GM12878 (cell line): ENCODE measurements at regions not wholly inside any gene's neighbourhood (a gene's known extent, or its start where the extent isn't known, plus 50 kb on each side); places are given as distances from the start of the nearest gene placed in this dataset.

Source experiments
- ATAC-seq: fragments of 200-7000 bp; cut with Tn5 transposase; 3 replicates; pipeline ENCODE4 v1.9.1; 2020; ENCODE audit warnings: mild to moderate bottlenecking, moderate library complexity
- BruUV-seq: library from RNA; stranded (reverse); fragments of 400-500 nt; replicated peaks from 2 replicates; lab custom pipeline; 2021; lab: Mats Ljungman, UMichigan
- CTCF ChIA-PET: fragments of 300-600 bp; sonication (Branson Sonifier 250); formaldehyde crosslinking; extraction: SDS; loops from one replicate; lab custom pipeline; 2021; ENCODE audit warnings: inconsistent platforms; lab: Yijun Ruan, JAX
- POLR2A ChIA-PET: fragments of 350-600 bp; formaldehyde crosslinking; extraction: SDS; loops from one replicate; lab custom pipeline; 2021; ENCODE audit warnings: inconsistent platforms; lab: Charles Lee
- RAD21 ChIA-PET: fragments of 300-600 bp; sonication (Branson Sonifier 250); formaldehyde crosslinking; loops from one replicate; lab custom pipeline; 2023; ENCODE audit warnings: antibody characterized with exemption; ENCODE audit not compliant: unreplicated experiment; lab: Charles Lee
- SMC1A ChIA-PET: fragments of 300-600 bp; sonication (Branson Sonifier 250); formaldehyde crosslinking; loops from one replicate; lab custom pipeline; 2023; ENCODE audit not compliant: unreplicated experiment, uncharacterized antibody; lab: Charles Lee
- DNase-seq: peaks from one replicate; pipeline ENCODE4 v3.0.0-alpha.2; 2011; ENCODE audit warnings: low read depth, low spot score
- FAIRE-seq: peaks from 3 replicates; lab custom pipeline; 2011; peaks lifted over from hg19 to GRCh38; lab: Jason Lieb, UNC
- H2AFZ ChIP-seq: 2 replicates; pipeline ENCODE4 v1.6.0; 2011; ENCODE audit warnings: low read depth, low read length, control low read depth; ENCODE audit not compliant: control insufficient read depth
- H3K27ac ChIP-seq: 2 replicates; pipeline ENCODE4 v1.5.1; 2011; ENCODE audit warnings: control low read depth; ENCODE audit not compliant: control insufficient read depth, insufficient read depth
- H3K27me3 ChIP-seq, 2 experiments: replicated peaks in 1 of 2; 2 replicates each; pipeline versions ENCODE4 v1.6.0 to v1.6.1; 2011; ENCODE audit warnings: low read length in 1 of 2; ENCODE audit not compliant: control insufficient read depth in 2 of 2, insufficient read depth in 2 of 2
- H3K36me3 ChIP-seq, 2 experiments: 2 replicates each; pipeline ENCODE4 v1.5.1; 2011; ENCODE audit warnings: low read length in 1 of 2; ENCODE audit not compliant: control insufficient read depth in 2 of 2, insufficient read depth in 2 of 2
- H3K4me1 ChIP-seq: 2 replicates; pipeline ENCODE4 v1.6.1; 2011; ENCODE audit warnings: mild to moderate bottlenecking, low read length, moderate library complexity, mixed read lengths; ENCODE audit not compliant: control insufficient read depth, insufficient read depth
- H3K4me2 ChIP-seq: 2 replicates; pipeline ENCODE4 v1.6.0; 2011; ENCODE audit warnings: control low read depth; ENCODE audit not compliant: control insufficient read depth, insufficient read depth
- H3K4me3 ChIP-seq: fragments of 200-600 bp; sonication (generic); 2 replicates; pipeline ENCODE4 v1.5.1; 2016
- H3K79me2 ChIP-seq: 2 replicates; pipeline ENCODE4 v1.6.0; 2011; ENCODE audit warnings: low read length; ENCODE audit not compliant: control insufficient read depth, insufficient read depth
- H3K9ac ChIP-seq: 2 replicates; pipeline ENCODE4 v1.8.0; 2011; ENCODE audit warnings: low read length, control low read depth, mixed read lengths; ENCODE audit not compliant: control insufficient read depth, insufficient read depth
- H3K9me3 ChIP-seq: replicated peaks from 3 replicates; pipeline ENCODE4 v1.5.1; 2011; ENCODE audit warnings: mild to moderate bottlenecking, low read length; ENCODE audit not compliant: control insufficient read depth, insufficient read depth
- H4K20me1 ChIP-seq: 2 replicates; pipeline ENCODE4 v1.6.0; 2011; ENCODE audit not compliant: control insufficient read depth, insufficient read depth
- DPF2 ChIP-seq: fragments of 450-650 bp; IDR thresholded peaks from 2 replicates; pipeline ENCODE4 v1.6.1; 2017; ENCODE audit warnings: mild to moderate bottlenecking
- EP300 ChIP-seq, 2 experiments: fragments of 150-350 bp in 1 of 2; IDR thresholded peaks; 2 replicates each; pipeline ENCODE4 v1.6.1; 2011 to 2012; ENCODE audit warnings: low read depth in 2 of 2, low read length in 2 of 2, borderline replicate concordance in 1 of 2, improper control_type of control experiment in 1 of 2, inconsistent platforms in 1 of 2; ENCODE audit not compliant: control insufficient read depth in 1 of 2
- GATAD2B ChIP-seq: fragments of 450-650 bp; conservative IDR thresholded peaks from 2 replicates; pipeline ENCODE4 v1.6.1; 2017; ENCODE audit warnings: low read depth, mild to moderate bottlenecking, moderate library complexity
- NBN ChIP-seq: fragments of 450-650 bp; IDR thresholded peaks from 2 replicates; pipeline ENCODE4 v1.6.1; 2016
- RELA ChIP-seq: fragments of 450-650 bp; IDR thresholded peaks from 2 replicates; pipeline ENCODE4 v1.8.0; 2014; ENCODE audit warnings: borderline replicate concordance; ENCODE audit not compliant: partially characterized antibody
- SMAD5 ChIP-seq: IDR thresholded peaks from 2 replicates; pipeline ENCODE4 v1.6.1; 2016; ENCODE audit warnings: antibody characterized with exemption, low read depth
- SRF ChIP-seq, 2 experiments: IDR thresholded peaks; 2 replicates each; pipeline ENCODE4 v1.6.1; 2011; ENCODE audit warnings: low read depth in 2 of 2, low read length in 2 of 2, mild to moderate bottlenecking in 1 of 2, moderate library complexity in 1 of 2
- ZNF274 ChIP-seq: IDR thresholded peaks from one replicate; pipeline ENCODE4 v1.8.0; 2011; ENCODE audit not compliant: insufficient read length, insufficient read depth
- WGBS: methylation state at CpG from one replicate; pipeline ENCODE4 v1.1.6; 2016; ENCODE audit warnings: low lambda C conversion rate; ENCODE audit not compliant: insufficient replicate concordance, insufficient coverage; ENCODE audit errors: missing lambda C conversion rate; 5-methylcytosine and 5-hydroxymethylcytosine counted together
- in situ Hi-C: fragments of 300-500 bp; cut with MboI; formaldehyde crosslinking; loops from 9 replicates; pipeline ENCODE4 v1.14.3; 2018; ENCODE audit warnings: mixed read lengths
- intact Hi-C: fragments of 100-400 bp; cut with micrococcal nuclease; formaldehyde crosslinking; loops from one replicate; pipeline ENCODE4 v1.14.2; 2022; ENCODE audit not compliant: unreplicated experiment
- TF ChIP-seq, protein P1 (sequence below): IDR thresholded peaks from 2 replicates; pipeline ENCODE4 v1.6.1; 2012; ENCODE audit warnings: low read depth, low read length, improper control_type of control experiment

GRCh38 chr2:200137691-200138090, 168.8 kb upstream of the SPATS2L start:
- no peaks in the 10 kb centered on the region for H3K27me3 ChIP-seq
- H3K4me2 ChIP-seq = no peak overlapping the region
- 81% methylated on average over 1 of the region's 1 CpG for WGBS
- ChIA-PET SMC1A (interaction anchor here (1.4 to 1.8 kb wide), 2 partner anchors 12 to 21 kb away, joined by 3 to 6 read pairs; no protein-coding TSS in a partner anchor), RAD21 (no interaction called here), CTCF (interaction anchor here (0.6 kb wide), 1 partner anchor 273 kb away, joined by 3 read pairs; no protein-coding TSS in a partner anchor)
- intact Hi-C loops (no loop called here), in situ Hi-C loops (no loop called here)
- no peaks in the 10 kb centered on the region for H4K20me1 ChIP-seq
- no peaks in the 10 kb centered on the region for H3K79me2 ChIP-seq
- no peaks in the 10 kb centered on the region for H3K36me3 ChIP-seq
- no peaks in the 10 kb centered on the region for H3K9me3 ChIP-seq
- H3K27ac ChIP-seq = no peak overlapping the region
- H3K4me1 ChIP-seq = no peaks in the 10 kb centered on the region
- no peak overlapping the region for H3K4me3 ChIP-seq
- no TSS peak for BruUV-seq
- no peak overlapping the region for H2AFZ ChIP-seq
- H3K9ac ChIP-seq = no peak overlapping the region
- TF ChIP-seq RELA = no peak
- TF ChIP-seq, all 136 proteins: peak for 0
- ATAC-seq (no peak), FAIRE-seq (no peak), DNase-seq (no peak)
- POLR2A ChIA-PET = interaction anchor here (0.8 kb wide), 1 partner anchor 53 kb away, joined by 3 read pairs; no protein-coding TSS in a partner anchor

GRCh38 chr2:200138391-200139124, 167.9 kb upstream of the SPATS2L start:
- in situ Hi-C loops (no loop called here), intact Hi-C loops (no loop called here)
- TF ChIP-seq SRF (IDR thresholded peaks at IDR 0.05; ENCODE audit: low read depth in 2 of 2, low read length in 2 of 2) = no peak
- TF ChIP-seq ZNF274 = no peak
- TF ChIP-seq SMAD5 = no peak
- TF ChIP-seq GATAD2B = no peak
- no peak for TF ChIP-seq NBN
- no peak for TF ChIP-seq DPF2
- TF ChIP-seq, protein P1, sequence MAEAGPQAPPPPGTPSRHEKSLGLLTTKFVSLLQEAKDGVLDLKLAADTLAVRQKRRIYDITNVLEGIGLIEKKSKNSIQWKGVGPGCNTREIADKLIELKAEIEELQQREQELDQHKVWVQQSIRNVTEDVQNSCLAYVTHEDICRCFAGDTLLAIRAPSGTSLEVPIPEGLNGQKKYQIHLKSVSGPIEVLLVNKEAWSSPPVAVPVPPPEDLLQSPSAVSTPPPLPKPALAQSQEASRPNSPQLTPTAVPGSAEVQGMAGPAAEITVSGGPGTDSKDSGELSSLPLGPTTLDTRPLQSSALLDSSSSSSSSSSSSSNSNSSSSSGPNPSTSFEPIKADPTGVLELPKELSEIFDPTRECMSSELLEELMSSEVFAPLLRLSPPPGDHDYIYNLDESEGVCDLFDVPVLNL = no peak
- no peak for TF ChIP-seq EP300 (IDR thresholded peaks at IDR 0.05; ENCODE audit: borderline replicate concordance in 1 of 2, control insufficient read depth in 1 of 2, low read depth in 2 of 2, low read length in 2 of 2)
- H4K20me1 ChIP-seq = no peaks in the 10 kb centered on the region
- WGBS = 0% methylated on average over 2 of the region's 2 CpGs
- ChIA-PET SMC1A (interaction anchor here (1.8 kb wide), 1 partner anchor 11 kb away, joined by 6 read pairs; no protein-coding TSS in a partner anchor), RAD21 (no interaction called here), CTCF (interaction anchor here (0.6 to 2.1 kb wide), 3 partner anchors 48 to 345 kb away, joined by 3 to 6 read pairs (median 4); no protein-coding TSS in a partner anchor), POLR2A (no interaction called here)
- BruUV-seq = no TSS peak
- no peaks in the 10 kb centered on the region for H3K79me2 ChIP-seq
- no peak overlapping the region for H3K4me2 ChIP-seq
- H3K9me3 ChIP-seq = no peaks in the 10 kb centered on the region
- no peak for ATAC-seq
- no peaks in the 10 kb centered on the region for H3K27me3 ChIP-seq
- DNase-seq = no peak
- H3K4me3 ChIP-seq = no peak overlapping the region
- no peak overlapping the region for H3K9ac ChIP-seq
- H2AFZ ChIP-seq = no peak overlapping the region
- H3K27ac ChIP-seq = no peak overlapping the region
- no peaks in the 10 kb centered on the region for H3K36me3 ChIP-seq
- H3K4me1 ChIP-seq = no peaks in the 10 kb centered on the region
- FAIRE-seq = no peak
